GM12875 (cell line): ENCODE measurements at regions not wholly inside any gene's neighbourhood (a gene's known extent, or its start where the extent isn't known, plus 50 kb on each side); places are given as distances from the start of the nearest gene placed in this dataset.

Experiments used
- H3K4me3 ChIP-seq: one replicate; pipeline ENCODE4 v1.5.1; 2011; ENCODE audit warnings: low read depth, low read length, control low read depth
- CTCF ChIP-seq: IDR thresholded peaks from 2 replicates; pipeline ENCODE4 v1.5.1; 2011; ENCODE audit warnings: low read depth, mild to moderate bottlenecking, control low read depth, inconsistent platforms, low read length, moderate library complexity, borderline replicate concordance; ENCODE audit not compliant: insufficient read depth

GRCh38 chr5:23029290-23029689 is 176.1 kb upstream of the CDH12 start:
- TF ChIP-seq CTCF: no peak
- H3K4me3 ChIP-seq: no peak overlapping the region

- TF ChIP-seq CTCF: no peak
- H3K4me3 ChIP-seq: no peak overlapping the region
Observed at GRCh38 chr5:23028445-23029021, 175.4 kb upstream of the CDH12 start.

- H3K4me3 ChIP-seq: no peak overlapping the region
- no peak for TF ChIP-seq CTCF
Observed at GRCh38 chr5:23027830-23028229, 174.7 kb upstream of the CDH12 start.

GRCh38 chr5:23027331-23027730 is 174.2 kb upstream of the CDH12 start:
- TF ChIP-seq CTCF: no peak

GRCh38 chr5:23026252-23027170 is 173.4 kb upstream of the CDH12 start:
- no peak for TF ChIP-seq CTCF

More at GRCh38 chr5:23027331-23027730, 174.2 kb upstream of the CDH12 start:
- no peak overlapping the region for H3K4me3 ChIP-seq

GRCh38 chr5:23025629-23026233 is 172.6 kb upstream of the CDH12 start:
- no peak for TF ChIP-seq CTCF
- no peak overlapping the region for H3K4me3 ChIP-seq

More at GRCh38 chr5:23026252-23027170, 173.4 kb upstream of the CDH12 start:
- no peak overlapping the region for H3K4me3 ChIP-seq
